ENCODE measurements at regions not wholly inside any gene's neighbourhood (a gene's known extent, or its start where the extent isn't known, plus 50 kb on each side); places are given as distances from the start of the nearest gene placed in this dataset.
A peak's percentile ranks its signal among the peaks of the same experiment; 100 is the strongest.
"Not testable (repeated sequence)": the region's sequence is repeated elsewhere in the genome, so short reads cannot be mapped to it uniquely, and the experiment has no call there.

GRCh38 chr14:41549821-41550607 is 56.7 kb upstream of the LRFN5 start:
- DNase-seq, result no peak

- no peak for DNase-seq
Observed at GRCh38 chr14:41549282-41549681, 57.4 kb upstream of the LRFN5 start.

GRCh38 chr14:41548666-41549065 is 58.0 kb upstream of the LRFN5 start:
- no peak for DNase-seq

- DNase-seq, result no peak
Observed at GRCh38 chr14:41541333-41541732, 65.3 kb upstream of the LRFN5 start.

GRCh38 chr14:41532255-41532654 is 74.4 kb upstream of the LRFN5 start:
- no peak for DNase-seq

GRCh38 chr14:41521891-41522290 is 84.8 kb upstream of the LRFN5 start:
- no peak for DNase-seq

- DNase-seq, result not testable (repeated sequence)
Observed at GRCh38 chr14:41518030-41518429, 88.6 kb upstream of the LRFN5 start.

- no peak for DNase-seq
Observed at GRCh38 chr14:41506552-41506951, 100.1 kb upstream of the LRFN5 start.

GRCh38 chr14:41505491-41505890 is 101.2 kb upstream of the LRFN5 start:
- DNase-seq, result no peak

GRCh38 chr14:41498959-41499358 is 107.7 kb upstream of the LRFN5 start:
- no peak for DNase-seq

GRCh38 chr14:41490323-41490722 is 116.4 kb upstream of the LRFN5 start:
- peak; percentile 32 for DNase-seq

GRCh38 chr14:41489315-41489972 is 117.2 kb upstream of the LRFN5 start:
- no peak for DNase-seq

- no peak for DNase-seq
Observed at GRCh38 chr14:41488401-41488800, 118.3 kb upstream of the LRFN5 start.

GRCh38 chr14:41482861-41483260 is 123.8 kb upstream of the LRFN5 start:
- DNase-seq, result no peak

- DNase-seq, result no peak
Observed at GRCh38 chr14:41476526-41476925, 130.2 kb upstream of the LRFN5 start.

- no peak for DNase-seq
Observed at GRCh38 chr14:41461380-41461779, 145.3 kb upstream of the LRFN5 start.

- DNase-seq, result no peak
Observed at GRCh38 chr14:41457393-41457792, 149.3 kb upstream of the LRFN5 start.

- DNase-seq, result no peak
Observed at GRCh38 chr14:41449066-41449465, 157.6 kb upstream of the LRFN5 start.

GRCh38 chr14:41446008-41446407 is 160.7 kb upstream of the LRFN5 start:
- no peak for DNase-seq

GRCh38 chr14:41423503-41423902 is 183.2 kb upstream of the LRFN5 start:
- DNase-seq, result no peak

- not testable (repeated sequence) for DNase-seq
Observed at GRCh38 chr14:41421308-41421707, 185.4 kb upstream of the LRFN5 start.

- no peak for DNase-seq
Observed at GRCh38 chr14:41419709-41420108, 187.0 kb upstream of the LRFN5 start.

- DNase-seq, result no peak
Observed at GRCh38 chr14:41418851-41419250, 187.8 kb upstream of the LRFN5 start.

GRCh38 chr14:41409806-41410205 is 196.9 kb upstream of the LRFN5 start:
- DNase-seq, result no peak

GRCh38 chr14:41404126-41404525 is 202.6 kb upstream of the LRFN5 start:
- DNase-seq, result no peak
